ENCODE measurements at regions not wholly inside any gene's neighbourhood (a gene's known extent, or its start where the extent isn't known, plus 50 kb on each side); places are given as distances from the start of the nearest gene placed in this dataset.
A peak's percentile ranks its signal among the peaks of the same experiment; 100 is the strongest.

GRCh38 chr2:144071461-144071860 is 448.5 kb downstream of the ZEB2 start:
- peak; percentile 68 for DNase-seq

- DNase-seq: no peak
These were observed 452.4 kb downstream of the ZEB2 start for GRCh38 chr2:144067506-144067905.

GRCh38 chr2:144063602-144064001 is 456.3 kb downstream of the ZEB2 start:
- no peak for DNase-seq

GRCh38 chr2:144054911-144055310 is 465.0 kb downstream of the ZEB2 start:
- no peak for DNase-seq

- no peak for DNase-seq
These were observed 467.8 kb downstream of the ZEB2 start for GRCh38 chr2:144052083-144052482.

- no peak for DNase-seq
These were observed 470.8 kb downstream of the ZEB2 start for GRCh38 chr2:144049137-144049536.

- DNase-seq: no peak
These were observed 471.3 kb downstream of the ZEB2 start for GRCh38 chr2:144048631-144049060.

GRCh38 chr2:144042751-144043150 is 477.2 kb downstream of the ZEB2 start:
- DNase-seq: no peak

GRCh38 chr2:144041612-144042011 is 478.3 kb downstream of the ZEB2 start:
- DNase-seq: no peak

- no peak for DNase-seq
These were observed 479.1 kb downstream of the ZEB2 start for GRCh38 chr2:144040834-144041233.

- DNase-seq: peak; percentile 9
These were observed 487.4 kb downstream of the ZEB2 start for GRCh38 chr2:144032566-144032965.

GRCh38 chr2:144030791-144031190 is 489.1 kb downstream of the ZEB2 start:
- DNase-seq: no peak

GRCh38 chr2:144027593-144027992 is 492.3 kb downstream of the ZEB2 start:
- no peak for DNase-seq

GRCh38 chr2:144026753-144027152 is 493.2 kb downstream of the ZEB2 start:
- DNase-seq: no peak

- DNase-seq: no peak
These were observed 499.9 kb downstream of the ZEB2 start for GRCh38 chr2:144020047-144020446.

- DNase-seq: peak; percentile 99
These were observed 504.2 kb downstream of the ZEB2 start for GRCh38 chr2:144015655-144016245.

- DNase-seq: peak; percentile 12
These were observed 504.9 kb downstream of the ZEB2 start for GRCh38 chr2:144015036-144015435.

GRCh38 chr2:144014103-144014502 is 505.8 kb downstream of the ZEB2 start:
- peak; percentile 35 for DNase-seq

- no peak for DNase-seq
These were observed 507.6 kb downstream of the ZEB2 start for GRCh38 chr2:144012304-144012703.

GRCh38 chr2:144011553-144011952 is 508.4 kb downstream of the ZEB2 start:
- no peak for DNase-seq

GRCh38 chr2:144011098-144011497 is 508.8 kb downstream of the ZEB2 start:
- DNase-seq: no peak

- no peak for DNase-seq
These were observed 509.7 kb downstream of the ZEB2 start for GRCh38 chr2:144010096-144010836.

GRCh38 chr2:144006139-144006538 is 513.8 kb downstream of the ZEB2 start:
- no peak for DNase-seq

GRCh38 chr2:144004742-144005141 is 515.2 kb downstream of the ZEB2 start:
- no peak for DNase-seq

Data from HCEC 1CT (cell line).